HCT116 (cell line): ENCODE measurements at regions not wholly inside any gene's neighbourhood (a gene's known extent, or its start where the extent isn't known, plus 50 kb on each side); places are given as distances from the start of the nearest gene placed in this dataset.

ENCODE experiments used
- ATF3 ChIP-seq: IDR thresholded peaks from 2 replicates; pipeline ENCODE4 v1.6.1; 2012
- EGR1 ChIP-seq: IDR thresholded peaks from 2 replicates; pipeline ENCODE4 v1.6.1; 2012; ENCODE audit warnings: low read depth
- JUND ChIP-seq: IDR thresholded peaks from 2 replicates; pipeline ENCODE4 v1.6.1; 2012
- POLR2A ChIP-seq: IDR thresholded peaks from 2 replicates; pipeline ENCODE4 v1.7.0; 2011; ENCODE audit warnings: borderline replicate concordance; ENCODE audit not compliant: insufficient read depth, insufficient read length; ENCODE audit errors: extremely low read depth
- POLR2AphosphoS5 ChIP-seq: IDR thresholded peaks from 2 replicates; pipeline ENCODE4 v1.6.1; 2011; ENCODE audit warnings: mild to moderate bottlenecking, low read depth, low read length, moderate library complexity
- REST ChIP-seq: IDR thresholded peaks from 2 replicates; pipeline ENCODE4 v1.6.1; 2012; ENCODE audit warnings: low read depth
- TF ChIP-seq, protein P1 (sequence below), 3 experiments: fragments of 200-600 bp in 1 of 3; sonication (generic) in 1 of 3; IDR thresholded peaks in 2 of 3; conservative IDR thresholded peaks in 1 of 3; 2 replicates each; pipeline ENCODE4 v1.5.1; 2012 to 2017; ENCODE audit warnings: low read depth in 2 of 3, low read length in 2 of 3, antibody characterized with exemption in 1 of 3, borderline replicate concordance in 1 of 3, control low read depth in 1 of 3, mild to moderate bottlenecking in 1 of 3, mixed read lengths in 1 of 3, mixed run types in 1 of 3, moderate library complexity in 1 of 3; ENCODE audit not compliant: insufficient read depth in 1 of 3

DNA sequence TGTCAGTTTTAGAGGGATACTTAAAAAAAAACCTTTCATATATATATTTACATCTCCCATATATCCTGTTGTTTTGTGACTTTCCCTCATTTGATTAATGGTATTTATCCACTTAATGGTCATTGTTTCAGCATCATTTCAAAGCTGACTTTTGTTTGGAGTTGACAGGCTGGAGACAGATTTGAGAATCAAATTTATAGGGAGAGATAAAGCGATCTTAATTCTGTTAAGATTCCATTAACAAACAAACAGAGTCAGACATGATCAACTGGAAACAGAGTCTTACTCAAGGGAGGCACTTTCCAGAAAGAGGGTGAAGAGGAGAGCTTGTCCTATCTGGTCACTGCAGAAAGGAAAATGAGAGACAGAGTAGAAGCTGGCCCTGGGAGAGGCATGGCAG is 283.4 kb downstream of the TTLL7 start:
- no peak for TF ChIP-seq JUND
- TF ChIP-seq, protein P1, sequence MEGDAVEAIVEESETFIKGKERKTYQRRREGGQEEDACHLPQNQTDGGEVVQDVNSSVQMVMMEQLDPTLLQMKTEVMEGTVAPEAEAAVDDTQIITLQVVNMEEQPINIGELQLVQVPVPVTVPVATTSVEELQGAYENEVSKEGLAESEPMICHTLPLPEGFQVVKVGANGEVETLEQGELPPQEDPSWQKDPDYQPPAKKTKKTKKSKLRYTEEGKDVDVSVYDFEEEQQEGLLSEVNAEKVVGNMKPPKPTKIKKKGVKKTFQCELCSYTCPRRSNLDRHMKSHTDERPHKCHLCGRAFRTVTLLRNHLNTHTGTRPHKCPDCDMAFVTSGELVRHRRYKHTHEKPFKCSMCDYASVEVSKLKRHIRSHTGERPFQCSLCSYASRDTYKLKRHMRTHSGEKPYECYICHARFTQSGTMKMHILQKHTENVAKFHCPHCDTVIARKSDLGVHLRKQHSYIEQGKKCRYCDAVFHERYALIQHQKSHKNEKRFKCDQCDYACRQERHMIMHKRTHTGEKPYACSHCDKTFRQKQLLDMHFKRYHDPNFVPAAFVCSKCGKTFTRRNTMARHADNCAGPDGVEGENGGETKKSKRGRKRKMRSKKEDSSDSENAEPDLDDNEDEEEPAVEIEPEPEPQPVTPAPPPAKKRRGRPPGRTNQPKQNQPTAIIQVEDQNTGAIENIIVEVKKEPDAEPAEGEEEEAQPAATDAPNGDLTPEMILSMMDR (IDR thresholded peaks at IDR 0.05 in 2 of 3, conservative IDR thresholded peaks at IDR 0.05 in 1 of 3; ENCODE audit: borderline replicate concordance in 1 of 3, insufficient read depth in 1 of 3, low read depth in 2 of 3, low read length in 2 of 3) = no peak
- no peak for TF ChIP-seq POLR2AphosphoS5
- no peak for TF ChIP-seq POLR2A
- TF ChIP-seq ATF3 = no peak
- TF ChIP-seq EGR1 = no peak
- TF ChIP-seq REST = no peak
